D721Med (cell line): ENCODE measurements at regions not wholly inside any gene's neighbourhood (a gene's known extent, or its start where the extent isn't known, plus 50 kb on each side); places are given as distances from the start of the nearest gene placed in this dataset.
A peak's percentile ranks its signal among the peaks of the same experiment; 100 is the strongest.

Experiments used
- DNase-seq: peaks from one replicate; pipeline ENCODE4 v3.0.0; 2011; ENCODE audit warnings: low spot score; ENCODE audit not compliant: insufficient read length
- FAIRE-seq: peaks from 2 replicates; lab custom pipeline; 2011; peaks lifted over from hg19 to GRCh38; lab: Jason Lieb, UNC
- CTCF ChIP-seq: IDR thresholded peaks from 2 replicates; pipeline ENCODE4 v1.5.1; 2012; ENCODE audit warnings: mild to moderate bottlenecking, control low read depth; ENCODE audit not compliant: insufficient read depth; ENCODE audit errors: missing control alignments

GRCh38 chr7:48992816-48993215, 68.5 kb downstream of the CDC14C start:
- no peak for FAIRE-seq
- DNase-seq = no peak
- TF ChIP-seq CTCF = no peak

- FAIRE-seq = no peak
- TF ChIP-seq CTCF = peak; percentile 67
- DNase-seq = no peak
Observed at GRCh38 chr7:49001610-49002033, 77.3 kb downstream of the CDC14C start.

GRCh38 chr7:49010717-49011116, 86.4 kb downstream of the CDC14C start:
- FAIRE-seq (no peak), DNase-seq (no peak)
- no peak for TF ChIP-seq CTCF

- DNase-seq (no peak), FAIRE-seq (no peak)
- no peak for TF ChIP-seq CTCF
Observed at GRCh38 chr7:49014870-49015269, 90.5 kb downstream of the CDC14C start.

- TF ChIP-seq CTCF = no peak
- no peak for FAIRE-seq
- no peak for DNase-seq
Observed at GRCh38 chr7:49020145-49020544, 95.8 kb downstream of the CDC14C start.

GRCh38 chr7:49022448-49022847, 98.1 kb downstream of the CDC14C start:
- DNase-seq = no peak
- TF ChIP-seq CTCF = no peak
- no peak for FAIRE-seq

- FAIRE-seq = no peak
- DNase-seq = no peak
- no peak for TF ChIP-seq CTCF
Observed at GRCh38 chr7:49023345-49024328, 99.3 kb downstream of the CDC14C start.
